SK-N-SH (cell line): ENCODE measurements at regions not wholly inside any gene's neighbourhood (a gene's known extent, or its start where the extent isn't known, plus 50 kb on each side); places are given as distances from the start of the nearest gene placed in this dataset.

Experiments used
- CTCF ChIA-PET: fragments of 300-600, 350-600 bp; formaldehyde crosslinking; extraction: SDS; loops from one replicate; lab custom pipeline; 2021; lab: Yijun Ruan, JAX
- POLR2A ChIA-PET: fragments of 350-600 bp; sonication (Branson Sonifier 250); formaldehyde crosslinking; extraction: SDS; loops from one replicate; lab custom pipeline; 2020; ENCODE audit warnings: antibody characterized with exemption, inconsistent platforms; lab: Yijun Ruan, JAX
- DNase-seq: peaks from one replicate; pipeline ENCODE4 v3.0.0; 2012
- H2AFZ ChIP-seq: fragments of 200-600 bp; sonication (generic); 2 replicates; pipeline ENCODE4 v1.8.1; 2016; ENCODE audit warnings: antibody characterized with exemption, mild to moderate bottlenecking, low read depth
- H3F3A ChIP-seq: fragments of 200-600 bp; sonication (generic); replicated peaks from 2 replicates; pipeline ENCODE3; 2016; ENCODE audit warnings: antibody characterized with exemption, mild to moderate bottlenecking; ENCODE audit not compliant: insufficient read depth
- H3K27ac ChIP-seq, 2 experiments: fragments of 200-500 bp in 1 of 2; fragments of 200-600 bp in 1 of 2; sonication (Bioruptor generic) in 1 of 2; sonication (generic), shearing (Covaris generic) in 1 of 2; 2 replicates each; pipeline versions ENCODE4 v1.5.1 to v1.6.1; 2014 to 2016; ENCODE audit warnings: low read depth in 2 of 2, inconsistent platforms in 1 of 2, low read length in 1 of 2, mild to moderate bottlenecking in 1 of 2, mixed read lengths in 1 of 2
- H3K27me3 ChIP-seq: fragments of 200-600 bp; sonication (generic), shearing (Covaris generic); 2 replicates; pipeline ENCODE4 v1.6.1; 2016; ENCODE audit warnings: mixed run types; ENCODE audit not compliant: insufficient read depth
- H3K36me3 ChIP-seq, 2 experiments: fragments of 200-500 bp in 1 of 2; fragments of 200-600 bp in 1 of 2; sonication (Bioruptor generic) in 1 of 2; sonication (generic) in 1 of 2; replicated peaks in 1 of 2; 2 replicates each; pipeline versions ENCODE3 to v1.5.1; 2014 to 2016; ENCODE audit warnings: low read length in 1 of 2, mild to moderate bottlenecking in 1 of 2; ENCODE audit not compliant: insufficient read depth in 2 of 2, control insufficient read depth in 1 of 2
- H3K4me1 ChIP-seq, 2 experiments: fragments of 200-500 bp in 1 of 2; fragments of 200-600 bp in 1 of 2; sonication (Bioruptor generic) in 1 of 2; sonication (generic), shearing (Covaris generic) in 1 of 2; 2 replicates each; pipeline versions ENCODE4 v1.5.1 to v1.6.1; 2014 to 2016; ENCODE audit warnings: low read depth in 1 of 2, low read length in 1 of 2, mixed run types in 1 of 2; ENCODE audit not compliant: insufficient read depth in 2 of 2, control insufficient read depth in 1 of 2
- H3K4me2 ChIP-seq: fragments of 200-600 bp; sonication (generic), shearing (Covaris generic); 2 replicates; pipeline ENCODE4 v1.6.1; 2017; ENCODE audit warnings: mixed run types
- H3K4me3 ChIP-seq, 2 experiments: fragments of 200-500 bp in 1 of 2; fragments of 200-600 bp in 1 of 2; sonication (Bioruptor generic) in 1 of 2; sonication (generic), shearing (Covaris generic) in 1 of 2; 2 replicates each; pipeline versions ENCODE4 v1.5.1 to v1.8.1; 2014 to 2016; ENCODE audit warnings: low read depth in 2 of 2, inconsistent platforms in 1 of 2, low read length in 1 of 2, mild to moderate bottlenecking in 1 of 2, mixed read lengths in 1 of 2, moderate library complexity in 1 of 2
- H3K79me2 ChIP-seq: fragments of 200-600 bp; sonication (generic); 2 replicates; pipeline ENCODE4 v1.8.1; 2017; ENCODE audit warnings: mild to moderate bottlenecking; ENCODE audit not compliant: insufficient read depth
- H3K9ac ChIP-seq: fragments of 200-600 bp; sonication (generic); 2 replicates; pipeline ENCODE4 v1.6.1; 2017; ENCODE audit warnings: mixed run types
- H3K9me2 ChIP-seq: fragments of 200-600 bp; sonication (generic); 2 replicates; pipeline ENCODE4 v1.6.1; 2017; ENCODE audit warnings: mixed run types
- H3K9me3 ChIP-seq: fragments of 200-600 bp; sonication (generic); 2 replicates; pipeline ENCODE4 v1.6.1; 2017; ENCODE audit warnings: mixed run types, mild to moderate bottlenecking, moderate library complexity
- H4K20me1 ChIP-seq: fragments of 200-600 bp; sonication (generic); 2 replicates; pipeline ENCODE4 v1.6.1; 2017; ENCODE audit warnings: mild to moderate bottlenecking, mixed run types; ENCODE audit not compliant: insufficient read depth
- ELF1 ChIP-seq: IDR thresholded peaks from 2 replicates; pipeline ENCODE4 v1.4.0; 2012
- EZH2phosphoT487 ChIP-seq: fragments of 200-600 bp; sonication (generic); IDR thresholded peaks from 2 replicates; pipeline ENCODE4 v1.6.1; 2017; ENCODE audit warnings: low read depth, mixed run types, mild to moderate bottlenecking, antibody characterized with exemption, moderate library complexity, borderline replicate concordance
- FOSL2 ChIP-seq: IDR thresholded peaks from 2 replicates; pipeline ENCODE4 v1.4.0; 2012; ENCODE audit warnings: low read depth, mild to moderate bottlenecking, moderate library complexity, borderline replicate concordance
- FOXJ3 ChIP-seq: sonication (generic); formaldehyde crosslinking; IDR thresholded peaks from 2 replicates; pipeline ENCODE4 v1.5.1; 2020; ENCODE audit warnings: mild to moderate bottlenecking, missing genetic modification reagents
- GATA2 ChIP-seq: sonication (generic); formaldehyde crosslinking; IDR thresholded peaks from 2 replicates; pipeline ENCODE4 v1.5.0; 2020; ENCODE audit warnings: mild to moderate bottlenecking, missing genetic modification reagents
- MEF2A ChIP-seq: IDR thresholded peaks from 2 replicates; pipeline ENCODE4 v1.4.0; 2012; ENCODE audit warnings: low read depth, borderline replicate concordance
- MXI1 ChIP-seq: IDR thresholded peaks from 2 replicates; pipeline ENCODE4 v1.6.1; 2012; ENCODE audit warnings: mild to moderate bottlenecking, low read depth, low read length, improper control_type of control experiment
- NFIC ChIP-seq: IDR thresholded peaks from 2 replicates; pipeline ENCODE4 v1.4.0; 2012; ENCODE audit warnings: borderline replicate concordance
- NRF1 ChIP-seq: IDR thresholded peaks from 2 replicates; pipeline ENCODE4 v1.6.1; 2012; ENCODE audit warnings: low read depth, mild to moderate bottlenecking, low read length
- RCOR1 ChIP-seq: fragments of 150-350 bp; IDR thresholded peaks from 2 replicates; pipeline ENCODE4 v1.6.1; 2017; ENCODE audit warnings: antibody characterized with exemption, low read length
- RFX5 ChIP-seq: IDR thresholded peaks from 2 replicates; pipeline ENCODE4 v1.6.1; 2012; ENCODE audit warnings: mild to moderate bottlenecking, improper control_type of control experiment, low read length
- RXRA ChIP-seq: IDR thresholded peaks from 2 replicates; pipeline ENCODE4 v1.4.0; 2012; ENCODE audit warnings: low read depth, mild to moderate bottlenecking, borderline replicate concordance
- SIN3A ChIP-seq: IDR thresholded peaks from 2 replicates; pipeline ENCODE4 v1.6.1; 2012; ENCODE audit warnings: low read depth, mild to moderate bottlenecking, low read length, moderate library complexity, borderline replicate concordance
- TCF12 ChIP-seq: IDR thresholded peaks from 2 replicates; pipeline ENCODE4 v1.4.0; 2012
- YY1 ChIP-seq: IDR thresholded peaks from 2 replicates; pipeline ENCODE4 v1.4.0; 2012; ENCODE audit warnings: low read depth, mild to moderate bottlenecking
- WGBS: methylation state at CpG from one replicate; pipeline ENCODE4 v1.1.6; 2017; ENCODE audit warnings: low lambda C conversion rate; 5-methylcytosine and 5-hydroxymethylcytosine counted together
- TF ChIP-seq, protein P1 (sequence below): fragments of 200-600 bp; sonication (generic); IDR thresholded peaks from 2 replicates; pipeline ENCODE4 v1.6.1; 2017; ENCODE audit warnings: antibody characterized with exemption, mild to moderate bottlenecking, moderate library complexity
- TF ChIP-seq, protein P2 (sequence below): fragments of 150-350 bp; IDR thresholded peaks from 2 replicates; pipeline ENCODE4 v1.6.1; 2017; ENCODE audit warnings: antibody characterized with exemption, low read length, low read depth, borderline replicate concordance
- TF ChIP-seq, protein P3 (sequence below): IDR thresholded peaks from 2 replicates; pipeline ENCODE4; 2012
- TF ChIP-seq, protein P4 (sequence below): fragments of 150-350 bp; IDR thresholded peaks from 2 replicates; pipeline ENCODE4 v1.6.1; 2016; ENCODE audit warnings: mild to moderate bottlenecking, low read depth, low read length
- TF ChIP-seq, protein P5 (sequence below): IDR thresholded peaks from 2 replicates; pipeline ENCODE4 v1.4.0; 2012; ENCODE audit warnings: low read depth
- TF ChIP-seq, protein P6 (sequence below): IDR thresholded peaks from 2 replicates; pipeline ENCODE4 v1.4.0; 2012; ENCODE audit warnings: low read depth, borderline replicate concordance
- TF ChIP-seq, protein P7 (sequence below): IDR thresholded peaks from 2 replicates; pipeline ENCODE4 v1.6.1; 2012; ENCODE audit warnings: mild to moderate bottlenecking, low read depth, low read length, moderate library complexity

DNA sequence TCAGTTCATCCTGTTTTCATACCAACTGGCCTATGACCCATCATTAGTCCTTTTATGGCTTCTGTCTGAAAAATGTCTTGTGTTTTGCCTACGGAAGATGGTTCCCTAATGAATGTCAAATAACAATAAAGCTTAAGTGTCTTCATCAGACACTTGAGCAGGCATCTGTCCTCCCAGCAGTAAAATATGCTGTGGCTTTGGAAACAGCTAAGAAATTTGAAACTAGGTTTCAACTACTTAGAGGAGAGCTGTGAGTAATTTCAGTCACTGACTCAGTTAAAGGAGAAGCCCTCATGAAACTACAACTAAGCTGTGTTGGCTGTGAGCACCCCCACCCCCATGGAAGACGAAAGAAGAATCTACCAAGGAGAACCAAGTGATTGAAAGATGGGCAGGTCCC is 409.4 kb upstream of the PPP2R3A start (continued):
- TF ChIP-seq FOXJ3 (no peak), MEF2A (no peak), GATA2 (CRISPR knock-in tag) (no peak), MXI1 (no peak), EZH2phosphoT487 (no peak), YY1 (no peak), RCOR1 (no peak), ELF1 (no peak), NFIC (no peak), RXRA (no peak)
- TF ChIP-seq, protein P1, sequence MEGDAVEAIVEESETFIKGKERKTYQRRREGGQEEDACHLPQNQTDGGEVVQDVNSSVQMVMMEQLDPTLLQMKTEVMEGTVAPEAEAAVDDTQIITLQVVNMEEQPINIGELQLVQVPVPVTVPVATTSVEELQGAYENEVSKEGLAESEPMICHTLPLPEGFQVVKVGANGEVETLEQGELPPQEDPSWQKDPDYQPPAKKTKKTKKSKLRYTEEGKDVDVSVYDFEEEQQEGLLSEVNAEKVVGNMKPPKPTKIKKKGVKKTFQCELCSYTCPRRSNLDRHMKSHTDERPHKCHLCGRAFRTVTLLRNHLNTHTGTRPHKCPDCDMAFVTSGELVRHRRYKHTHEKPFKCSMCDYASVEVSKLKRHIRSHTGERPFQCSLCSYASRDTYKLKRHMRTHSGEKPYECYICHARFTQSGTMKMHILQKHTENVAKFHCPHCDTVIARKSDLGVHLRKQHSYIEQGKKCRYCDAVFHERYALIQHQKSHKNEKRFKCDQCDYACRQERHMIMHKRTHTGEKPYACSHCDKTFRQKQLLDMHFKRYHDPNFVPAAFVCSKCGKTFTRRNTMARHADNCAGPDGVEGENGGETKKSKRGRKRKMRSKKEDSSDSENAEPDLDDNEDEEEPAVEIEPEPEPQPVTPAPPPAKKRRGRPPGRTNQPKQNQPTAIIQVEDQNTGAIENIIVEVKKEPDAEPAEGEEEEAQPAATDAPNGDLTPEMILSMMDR: no peak
- TF ChIP-seq, protein P2, sequence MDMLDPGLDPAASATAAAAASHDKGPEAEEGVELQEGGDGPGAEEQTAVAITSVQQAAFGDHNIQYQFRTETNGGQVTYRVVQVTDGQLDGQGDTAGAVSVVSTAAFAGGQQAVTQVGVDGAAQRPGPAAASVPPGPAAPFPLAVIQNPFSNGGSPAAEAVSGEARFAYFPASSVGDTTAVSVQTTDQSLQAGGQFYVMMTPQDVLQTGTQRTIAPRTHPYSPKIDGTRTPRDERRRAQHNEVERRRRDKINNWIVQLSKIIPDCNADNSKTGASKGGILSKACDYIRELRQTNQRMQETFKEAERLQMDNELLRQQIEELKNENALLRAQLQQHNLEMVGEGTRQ: no peak
- TF ChIP-seq, protein P3, sequence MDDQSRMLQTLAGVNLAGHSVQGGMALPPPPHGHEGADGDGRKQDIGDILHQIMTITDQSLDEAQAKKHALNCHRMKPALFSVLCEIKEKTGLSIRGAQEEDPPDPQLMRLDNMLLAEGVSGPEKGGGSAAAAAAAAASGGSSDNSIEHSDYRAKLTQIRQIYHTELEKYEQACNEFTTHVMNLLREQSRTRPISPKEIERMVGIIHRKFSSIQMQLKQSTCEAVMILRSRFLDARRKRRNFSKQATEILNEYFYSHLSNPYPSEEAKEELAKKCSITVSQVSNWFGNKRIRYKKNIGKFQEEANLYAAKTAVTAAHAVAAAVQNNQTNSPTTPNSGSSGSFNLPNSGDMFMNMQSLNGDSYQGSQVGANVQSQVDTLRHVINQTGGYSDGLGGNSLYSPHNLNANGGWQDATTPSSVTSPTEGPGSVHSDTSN: no peak
- TF ChIP-seq, all 33 proteins: peak for 0

DNA sequence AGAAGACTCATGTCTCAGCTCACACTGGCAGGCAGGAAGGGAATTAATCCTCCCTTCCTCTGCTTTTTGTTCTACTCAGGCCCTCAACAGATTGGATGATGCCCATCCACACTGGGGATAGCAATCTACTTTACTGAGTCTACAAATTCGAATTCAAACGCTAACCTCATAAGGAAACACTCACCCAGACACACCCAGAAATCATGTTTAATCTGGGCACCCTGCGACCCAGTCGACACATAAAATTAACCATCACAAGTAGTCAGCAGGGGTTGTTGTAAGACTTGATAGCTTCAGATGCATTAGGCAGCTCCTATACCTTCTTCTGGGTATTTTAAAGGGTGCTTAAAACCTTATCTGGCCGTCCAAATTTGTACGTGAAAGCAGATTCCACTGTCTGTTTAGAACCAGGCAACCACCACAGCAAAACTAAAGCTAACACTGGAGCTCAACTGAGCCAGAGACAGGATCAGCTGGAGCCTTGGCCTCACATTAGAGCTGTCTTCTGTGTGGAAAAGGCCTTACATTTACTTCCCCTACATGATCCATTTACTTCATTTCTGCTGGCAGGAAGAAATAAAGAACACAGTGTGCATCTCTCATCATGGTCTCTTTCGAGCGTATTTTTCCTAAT is 407.3 kb upstream of the PPP2R3A start:
- no peaks in the 10 kb centered on the region for H3K36me3 ChIP-seq
- DNase-seq: no peak
- no peak overlapping the region for H3K9ac ChIP-seq
- H4K20me1 ChIP-seq: no peaks in the 10 kb centered on the region
- no peak overlapping the region for H3K27ac ChIP-seq
- H2AFZ ChIP-seq: no peak overlapping the region
- H3K4me2 ChIP-seq: no peak overlapping the region
- H3F3A ChIP-seq: no peaks in the 10 kb centered on the region
- ChIA-PET CTCF (no interaction called here), POLR2A (no interaction called here)
- no peaks in the 10 kb centered on the region for H3K79me2 ChIP-seq
- no peaks in the 10 kb centered on the region for H3K9me2 ChIP-seq
- no peak overlapping the region for H3K4me3 ChIP-seq
- 47% methylated on average over 8 of the region's 8 CpGs for WGBS
- no peaks in the 10 kb centered on the region for H3K4me1 ChIP-seq
- no peaks in the 10 kb centered on the region for H3K9me3 ChIP-seq
- no peaks in the 10 kb centered on the region for H3K27me3 ChIP-seq
- no peak for TF ChIP-seq TCF12
- TF ChIP-seq, protein P4, sequence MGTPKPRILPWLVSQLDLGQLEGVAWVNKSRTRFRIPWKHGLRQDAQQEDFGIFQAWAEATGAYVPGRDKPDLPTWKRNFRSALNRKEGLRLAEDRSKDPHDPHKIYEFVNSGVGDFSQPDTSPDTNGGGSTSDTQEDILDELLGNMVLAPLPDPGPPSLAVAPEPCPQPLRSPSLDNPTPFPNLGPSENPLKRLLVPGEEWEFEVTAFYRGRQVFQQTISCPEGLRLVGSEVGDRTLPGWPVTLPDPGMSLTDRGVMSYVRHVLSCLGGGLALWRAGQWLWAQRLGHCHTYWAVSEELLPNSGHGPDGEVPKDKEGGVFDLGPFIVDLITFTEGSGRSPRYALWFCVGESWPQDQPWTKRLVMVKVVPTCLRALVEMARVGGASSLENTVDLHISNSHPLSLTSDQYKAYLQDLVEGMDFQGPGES: no peak
- TF ChIP-seq, protein P5, sequence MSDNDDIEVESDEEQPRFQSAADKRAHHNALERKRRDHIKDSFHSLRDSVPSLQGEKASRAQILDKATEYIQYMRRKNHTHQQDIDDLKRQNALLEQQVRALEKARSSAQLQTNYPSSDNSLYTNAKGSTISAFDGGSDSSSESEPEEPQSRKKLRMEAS: no peak
- TF ChIP-seq FOSL2: no peak
- TF ChIP-seq, protein P3: no peak
- TF ChIP-seq FOXJ3: no peak
- TF ChIP-seq, protein P6, sequence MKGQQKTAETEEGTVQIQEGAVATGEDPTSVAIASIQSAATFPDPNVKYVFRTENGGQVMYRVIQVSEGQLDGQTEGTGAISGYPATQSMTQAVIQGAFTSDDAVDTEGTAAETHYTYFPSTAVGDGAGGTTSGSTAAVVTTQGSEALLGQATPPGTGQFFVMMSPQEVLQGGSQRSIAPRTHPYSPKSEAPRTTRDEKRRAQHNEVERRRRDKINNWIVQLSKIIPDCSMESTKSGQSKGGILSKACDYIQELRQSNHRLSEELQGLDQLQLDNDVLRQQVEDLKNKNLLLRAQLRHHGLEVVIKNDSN: no peak
- no peak for TF ChIP-seq SIN3A
- no peak for TF ChIP-seq RFX5
- TF ChIP-seq NRF1: no peak
- TF ChIP-seq, protein P7, sequence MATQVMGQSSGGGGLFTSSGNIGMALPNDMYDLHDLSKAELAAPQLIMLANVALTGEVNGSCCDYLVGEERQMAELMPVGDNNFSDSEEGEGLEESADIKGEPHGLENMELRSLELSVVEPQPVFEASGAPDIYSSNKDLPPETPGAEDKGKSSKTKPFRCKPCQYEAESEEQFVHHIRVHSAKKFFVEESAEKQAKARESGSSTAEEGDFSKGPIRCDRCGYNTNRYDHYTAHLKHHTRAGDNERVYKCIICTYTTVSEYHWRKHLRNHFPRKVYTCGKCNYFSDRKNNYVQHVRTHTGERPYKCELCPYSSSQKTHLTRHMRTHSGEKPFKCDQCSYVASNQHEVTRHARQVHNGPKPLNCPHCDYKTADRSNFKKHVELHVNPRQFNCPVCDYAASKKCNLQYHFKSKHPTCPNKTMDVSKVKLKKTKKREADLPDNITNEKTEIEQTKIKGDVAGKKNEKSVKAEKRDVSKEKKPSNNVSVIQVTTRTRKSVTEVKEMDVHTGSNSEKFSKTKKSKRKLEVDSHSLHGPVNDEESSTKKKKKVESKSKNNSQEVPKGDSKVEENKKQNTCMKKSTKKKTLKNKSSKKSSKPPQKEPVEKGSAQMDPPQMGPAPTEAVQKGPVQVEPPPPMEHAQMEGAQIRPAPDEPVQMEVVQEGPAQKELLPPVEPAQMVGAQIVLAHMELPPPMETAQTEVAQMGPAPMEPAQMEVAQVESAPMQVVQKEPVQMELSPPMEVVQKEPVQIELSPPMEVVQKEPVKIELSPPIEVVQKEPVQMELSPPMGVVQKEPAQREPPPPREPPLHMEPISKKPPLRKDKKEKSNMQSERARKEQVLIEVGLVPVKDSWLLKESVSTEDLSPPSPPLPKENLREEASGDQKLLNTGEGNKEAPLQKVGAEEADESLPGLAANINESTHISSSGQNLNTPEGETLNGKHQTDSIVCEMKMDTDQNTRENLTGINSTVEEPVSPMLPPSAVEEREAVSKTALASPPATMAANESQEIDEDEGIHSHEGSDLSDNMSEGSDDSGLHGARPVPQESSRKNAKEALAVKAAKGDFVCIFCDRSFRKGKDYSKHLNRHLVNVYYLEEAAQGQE: no peak
